Right kidney (tissue), 1 donor: ENCODE measurements at regions not wholly inside any gene's neighbourhood (a gene's known extent, or its start where the extent isn't known, plus 50 kb on each side); places are given as distances from the start of the nearest gene placed in this dataset.

Source experiments
- DNase-seq: peaks from one replicate; pipeline ENCODE4 v3.0.0-alpha.2; 2016

DNA sequence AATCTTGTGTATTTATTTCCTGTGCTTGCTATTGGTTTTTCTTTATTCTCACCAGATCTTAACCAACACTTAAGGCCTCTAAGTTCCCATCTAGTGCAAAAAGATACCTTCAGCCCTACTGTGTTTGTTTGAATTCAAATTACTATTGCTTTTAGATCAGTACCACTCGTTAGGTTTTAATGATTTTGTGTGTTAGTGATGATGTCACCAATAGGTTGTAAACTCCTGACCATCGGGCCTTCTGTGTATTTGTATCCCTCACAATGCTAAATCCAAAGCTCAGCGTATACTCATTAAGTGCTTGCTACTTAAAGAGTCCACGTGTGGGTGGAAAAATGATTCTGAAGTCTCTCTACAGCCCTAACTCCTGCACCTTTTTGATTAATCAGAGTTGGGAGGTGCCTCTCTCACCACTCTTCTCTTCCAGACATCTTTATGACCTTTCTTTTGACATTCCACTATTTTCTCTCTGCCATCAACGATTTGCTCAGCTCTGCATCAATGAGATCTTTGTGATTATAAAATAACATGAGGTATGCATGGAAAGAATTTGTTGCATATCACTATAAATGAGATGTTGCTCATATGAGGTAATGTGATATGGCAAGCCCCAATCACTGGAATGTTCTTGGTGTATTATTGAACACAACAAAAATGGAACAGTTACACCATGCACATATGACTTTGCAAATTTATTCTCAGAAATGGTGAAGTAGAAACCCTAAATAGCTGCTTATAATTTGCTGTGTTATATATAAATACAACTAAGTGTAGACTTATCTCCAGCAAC, 55.1 kb upstream of the LAMA2 start:
- no peak for DNase-seq

DNA sequence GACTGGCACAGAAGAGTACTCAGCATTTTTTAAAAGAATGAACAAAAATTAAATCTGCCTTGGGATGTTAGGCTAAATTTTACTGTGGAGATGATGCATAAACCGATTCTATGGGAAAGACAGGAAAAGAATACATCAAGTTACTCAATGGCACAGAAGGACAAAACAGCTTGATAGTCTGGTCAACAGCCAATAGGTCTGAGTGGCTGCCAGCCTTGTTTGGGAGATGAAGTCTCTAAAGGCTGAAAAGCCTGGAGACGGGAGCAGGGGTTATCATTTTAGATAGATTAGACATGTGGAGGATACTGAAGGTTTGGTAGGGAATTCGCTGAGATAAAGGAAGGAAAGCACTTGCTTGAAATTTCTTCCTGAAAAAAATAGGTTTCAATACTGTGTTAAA, 56.3 kb upstream of the LAMA2 start:
- DNase-seq = no peak

DNA sequence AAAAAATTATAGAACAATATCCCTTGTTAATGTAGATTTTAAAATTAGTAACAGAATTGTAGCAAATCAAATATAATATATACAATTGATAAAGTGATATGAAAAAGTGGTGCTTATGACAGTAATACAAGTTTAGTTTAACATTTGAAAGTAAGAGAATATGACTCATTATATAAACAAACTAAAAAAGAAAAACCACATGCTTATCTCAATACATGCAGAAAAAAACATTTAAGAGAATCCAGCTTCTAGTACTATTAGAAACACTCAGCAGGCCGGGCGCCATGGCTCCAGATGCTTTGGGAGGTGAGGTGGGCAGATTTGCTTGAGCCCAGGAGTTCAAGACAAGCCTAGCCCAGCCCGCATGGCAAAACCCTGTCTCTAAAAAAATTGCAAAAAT, 60.7 kb upstream of the LAMA2 start:
- DNase-seq = no peak

DNA sequence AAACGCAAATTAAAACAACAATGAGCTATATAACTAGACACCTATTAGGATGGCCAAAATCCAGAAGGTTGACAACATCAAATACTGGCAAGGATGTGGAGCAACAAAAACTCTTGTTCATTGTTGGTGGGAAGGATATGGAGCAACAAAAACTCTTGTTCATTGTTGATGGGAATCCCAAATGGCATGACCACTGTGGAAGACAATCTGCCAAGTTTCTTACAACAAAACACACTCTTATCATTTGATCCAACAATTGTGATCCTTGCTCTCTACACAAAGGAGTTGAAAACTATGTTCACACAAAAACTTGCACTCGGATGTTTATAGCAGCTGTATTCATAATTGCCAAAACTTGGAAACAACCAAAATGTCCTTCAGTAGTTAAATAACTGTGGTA, 61.8 kb upstream of the LAMA2 start:
- no peak for DNase-seq

DNA sequence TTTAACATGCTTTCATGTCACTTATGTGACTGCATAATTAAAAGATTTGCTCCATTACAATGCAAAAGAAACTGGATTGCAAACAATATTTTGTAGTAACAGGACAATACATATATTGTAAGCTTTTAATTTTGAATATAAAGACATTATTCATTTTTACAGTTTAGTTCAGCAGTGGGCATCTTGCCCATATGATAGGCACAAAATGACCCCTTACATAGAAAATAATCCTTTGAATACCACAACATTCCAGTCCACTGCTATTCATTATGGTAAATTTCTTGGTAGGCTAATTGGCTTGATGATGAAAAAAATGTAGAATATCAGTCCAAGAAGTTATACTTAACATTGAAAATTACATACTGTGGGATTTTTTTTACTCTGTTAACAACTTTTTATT, 74.1 kb upstream of the LAMA2 start:
- DNase-seq = no peak

DNA sequence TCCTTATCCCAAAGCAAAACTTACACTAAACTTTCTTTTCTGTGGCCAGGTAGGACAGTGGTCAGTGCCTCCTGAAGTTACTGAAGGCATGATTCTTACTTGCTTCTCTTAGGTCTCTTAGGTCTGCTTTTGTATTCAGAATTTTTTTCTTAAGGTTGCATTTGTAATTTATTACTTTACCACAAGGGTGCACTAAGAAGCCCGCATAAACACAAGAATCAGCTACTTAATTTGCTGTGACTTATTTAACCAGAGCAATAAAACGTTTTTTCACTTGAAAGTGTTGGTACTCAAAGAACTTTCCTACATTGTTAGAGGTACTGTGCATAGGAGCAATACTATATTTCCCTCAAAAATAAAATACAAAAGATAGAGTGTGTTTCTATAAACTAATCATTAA, 75.4 kb upstream of the LAMA2 start:
- no peak for DNase-seq

DNA sequence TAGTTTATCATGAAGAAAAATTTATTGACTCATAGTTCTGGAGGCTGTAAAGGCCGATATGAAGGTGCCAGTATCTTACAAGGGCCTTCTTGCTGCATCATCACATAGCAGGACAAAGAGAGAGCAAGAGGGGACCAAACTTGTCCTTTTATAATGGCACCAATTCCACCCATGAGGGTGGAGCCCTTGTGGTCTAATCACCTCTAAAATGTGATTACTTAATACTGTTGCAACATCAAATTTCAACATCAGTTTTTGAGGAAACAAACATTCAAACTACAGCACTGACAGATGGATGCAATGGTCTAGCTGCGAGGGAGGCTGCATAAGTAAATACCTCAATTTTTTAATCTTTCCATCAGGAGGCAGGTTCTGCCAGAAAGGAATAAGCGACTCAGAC, 76.7 kb upstream of the LAMA2 start:
- no peak for DNase-seq

DNA sequence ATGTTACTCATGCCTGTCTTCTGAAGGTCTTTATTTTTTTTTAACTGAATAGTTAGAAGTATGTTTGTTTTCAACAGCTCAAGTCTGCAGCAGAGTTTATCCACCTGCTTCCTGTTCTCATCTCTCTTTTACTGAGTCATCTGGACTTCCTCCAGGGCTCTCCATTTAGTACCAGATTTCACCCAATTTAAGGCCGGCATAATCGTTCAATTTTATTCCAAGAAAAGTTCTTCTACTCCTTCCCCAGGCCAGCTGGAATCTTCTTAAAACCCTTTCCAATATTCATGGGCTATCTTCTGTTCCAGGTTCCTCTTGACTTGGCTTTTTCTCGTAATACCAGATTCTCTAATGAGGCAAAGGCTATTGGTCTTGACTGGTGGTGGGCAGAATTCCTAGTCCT, 79.0 kb upstream of the LAMA2 start:
- DNase-seq = no peak

DNA sequence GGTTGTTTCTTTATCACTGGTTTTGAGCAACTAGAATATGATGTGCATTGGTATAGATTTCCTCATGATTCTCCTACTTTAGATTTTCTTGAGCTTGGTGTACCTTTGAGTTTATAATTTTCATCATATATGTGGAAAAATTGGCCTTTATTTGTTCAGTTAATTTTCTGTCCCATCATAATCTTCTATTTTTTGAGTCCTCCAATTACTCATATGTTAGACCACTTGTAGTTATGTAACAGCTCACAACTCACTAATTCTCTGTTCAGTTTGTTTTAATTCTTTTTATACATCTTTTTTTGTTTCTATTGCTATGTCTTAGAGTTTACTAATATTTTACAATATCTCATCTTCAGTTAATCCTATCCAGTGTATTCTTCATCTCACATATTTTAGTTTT, 81.3 kb upstream of the LAMA2 start:
- no peak for DNase-seq

DNA sequence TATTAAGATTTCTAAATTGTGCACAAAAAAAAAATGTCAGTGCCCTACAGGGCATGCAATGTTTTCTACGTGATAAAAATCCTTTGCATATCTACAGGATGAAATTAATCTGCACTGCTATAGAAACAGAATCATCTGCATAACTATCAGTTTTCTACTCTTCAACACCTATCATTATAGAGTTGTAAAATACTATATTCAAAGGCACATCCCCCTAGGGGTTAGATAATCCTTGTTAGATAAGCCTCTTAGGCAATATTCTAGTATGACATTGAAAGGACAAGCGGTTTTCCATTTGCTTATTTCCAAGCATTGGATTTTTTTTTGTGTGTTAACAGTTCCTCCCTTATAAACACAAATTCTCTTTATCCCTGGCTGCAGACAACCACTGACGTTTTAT, 98.7 kb upstream of the LAMA2 start:
- no peak for DNase-seq

DNA sequence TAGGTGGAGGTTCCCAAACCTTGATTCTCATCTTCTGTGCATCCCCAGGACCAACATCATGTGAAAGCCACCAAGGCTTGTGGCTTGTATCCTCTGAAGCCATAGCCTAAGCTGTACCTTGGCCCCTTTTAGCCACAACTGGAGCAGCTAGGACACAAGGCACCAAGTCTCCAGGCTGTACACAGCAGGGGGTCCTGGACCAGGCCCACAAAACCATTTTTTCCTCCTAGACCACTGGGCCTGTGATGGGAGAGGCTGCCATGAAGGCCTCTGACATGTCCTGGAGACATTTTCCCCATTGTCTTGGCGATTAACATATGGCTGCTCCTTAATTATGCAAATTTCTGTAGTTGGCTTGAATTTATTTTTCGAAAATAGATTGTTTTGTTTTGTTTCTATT, 114.8 kb upstream of the LAMA2 start:
- no peak for DNase-seq

DNA sequence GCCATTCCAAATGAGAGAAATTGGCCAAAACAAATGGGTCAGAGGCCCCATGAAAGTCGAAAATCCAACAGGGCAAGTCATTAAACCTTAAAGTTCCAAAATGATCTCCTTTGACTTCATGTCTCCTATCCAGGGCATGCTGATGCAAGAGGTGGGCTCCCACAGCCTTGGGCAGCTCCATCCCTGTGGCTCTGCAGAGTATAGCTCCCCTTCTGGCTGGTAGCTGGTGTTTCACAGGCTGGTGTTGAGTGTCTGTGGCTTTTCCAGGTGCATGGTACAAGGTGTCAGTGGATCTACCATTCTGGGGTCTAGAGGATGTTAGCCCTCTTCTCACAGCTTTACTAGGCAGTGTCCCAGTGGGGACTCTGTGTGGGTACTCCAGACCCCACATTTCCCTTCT, 115.2 kb upstream of the LAMA2 start:
- no peak for DNase-seq

DNA sequence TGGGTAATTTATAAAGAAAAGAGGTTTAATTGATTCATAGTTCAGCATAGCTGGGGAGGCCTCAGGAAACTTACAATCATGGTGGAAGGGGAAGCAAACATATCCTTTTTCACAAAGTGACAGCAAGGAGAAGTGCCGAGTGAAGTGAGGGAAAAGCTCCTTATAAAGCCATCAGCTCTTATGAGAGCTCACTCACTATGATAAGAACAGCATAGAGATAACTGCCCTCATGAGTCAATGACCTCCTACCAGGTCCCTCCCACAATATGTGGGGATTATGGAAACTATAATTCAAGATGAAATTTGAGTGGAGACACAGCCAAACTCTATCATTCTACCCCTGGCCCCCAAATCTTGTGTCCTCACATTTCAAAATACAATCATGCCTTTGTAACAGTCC, 115.8 kb upstream of the LAMA2 start:
- no peak for DNase-seq

DNA sequence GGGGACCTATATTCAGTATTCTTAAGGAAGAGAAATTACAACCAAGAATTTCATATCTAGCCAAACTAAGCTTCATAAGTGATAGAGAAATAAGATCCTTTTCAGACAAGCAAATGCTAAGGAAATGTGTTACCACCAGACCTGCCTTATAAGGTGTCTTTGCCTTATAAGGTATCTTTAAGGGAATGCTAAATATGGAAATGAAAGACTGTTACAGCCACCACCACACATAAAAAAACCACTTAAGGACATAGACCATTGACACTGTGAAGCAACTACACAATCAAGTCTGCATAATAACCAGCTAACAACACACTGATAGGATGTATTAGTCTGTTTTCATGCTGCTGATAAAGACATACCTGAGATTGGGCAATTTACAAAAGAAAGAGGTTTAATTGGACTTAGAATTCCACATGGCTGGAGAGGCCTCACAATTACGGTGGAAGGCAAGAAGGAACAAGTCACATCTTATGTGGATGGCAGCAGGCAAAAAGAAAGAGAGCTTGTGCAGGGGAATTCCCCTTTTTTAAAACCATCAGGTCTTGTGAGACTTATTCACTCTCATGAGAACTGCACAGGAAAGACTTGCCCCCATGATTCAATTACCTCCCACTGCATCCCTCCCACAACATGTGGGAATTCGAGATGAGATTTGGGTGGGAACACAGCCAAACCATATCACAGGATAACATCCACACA, 119.2 kb upstream of the LAMA2 start:
- no peak for DNase-seq

DNA sequence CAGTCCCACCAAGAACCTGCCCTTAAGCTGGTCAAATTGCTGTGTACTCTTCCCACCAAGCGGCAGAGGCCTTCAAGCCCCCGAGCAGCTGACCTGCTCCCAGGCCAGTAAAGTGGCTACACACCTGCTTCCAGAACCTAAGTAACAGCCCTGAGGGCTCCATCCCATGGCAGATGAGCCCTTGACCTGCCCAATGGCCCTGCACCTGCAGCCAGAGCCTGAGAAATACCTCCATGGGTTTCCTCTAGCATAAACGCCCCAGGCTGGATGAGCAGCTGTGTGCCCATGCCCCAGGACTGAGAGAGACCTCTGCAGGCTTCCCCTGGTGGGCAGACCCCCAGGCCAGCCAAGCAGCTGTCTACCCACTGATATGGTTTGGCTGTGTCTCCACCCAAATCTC, 123.0 kb upstream of the LAMA2 start:
- DNase-seq = no peak

DNA sequence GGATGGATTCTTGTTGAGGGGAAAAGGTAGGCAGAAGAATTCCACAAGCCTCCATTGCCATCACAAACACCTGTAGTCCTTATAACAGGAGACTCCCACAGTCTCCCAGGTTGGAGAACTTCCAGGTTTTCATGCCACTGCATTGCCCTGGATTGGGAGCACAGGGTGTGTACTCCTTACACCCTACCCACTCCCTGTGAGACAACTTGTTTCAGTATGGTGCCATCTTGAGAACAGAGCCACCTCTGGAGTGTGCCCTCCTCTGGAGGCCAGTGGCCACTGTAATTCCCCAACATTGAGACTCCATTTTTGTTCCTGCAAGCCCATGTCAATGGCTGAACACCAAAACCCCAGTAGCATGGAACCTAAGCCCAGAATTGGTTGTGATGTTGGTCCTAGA, 123.5 kb upstream of the LAMA2 start:
- no peak for DNase-seq

DNA sequence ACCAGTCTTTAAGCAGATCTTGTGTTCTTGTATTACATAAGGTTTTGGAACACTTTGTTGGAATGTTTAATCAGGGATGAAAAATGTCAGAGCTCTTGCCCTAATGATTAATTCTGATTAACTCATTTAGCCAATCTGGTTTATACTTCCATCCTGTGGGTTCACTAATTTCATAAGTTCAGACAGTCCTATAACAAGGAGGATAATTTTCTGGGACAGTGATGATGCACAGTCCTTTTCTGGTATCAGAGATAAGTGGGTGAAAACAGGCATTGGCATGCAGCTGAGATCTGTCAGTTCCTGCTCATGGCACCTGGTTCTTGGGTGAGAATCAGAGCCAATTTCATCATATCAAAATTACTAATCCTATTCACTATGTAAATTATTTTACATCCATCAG, 125.0 kb upstream of the LAMA2 start:
- DNase-seq = no peak

DNA sequence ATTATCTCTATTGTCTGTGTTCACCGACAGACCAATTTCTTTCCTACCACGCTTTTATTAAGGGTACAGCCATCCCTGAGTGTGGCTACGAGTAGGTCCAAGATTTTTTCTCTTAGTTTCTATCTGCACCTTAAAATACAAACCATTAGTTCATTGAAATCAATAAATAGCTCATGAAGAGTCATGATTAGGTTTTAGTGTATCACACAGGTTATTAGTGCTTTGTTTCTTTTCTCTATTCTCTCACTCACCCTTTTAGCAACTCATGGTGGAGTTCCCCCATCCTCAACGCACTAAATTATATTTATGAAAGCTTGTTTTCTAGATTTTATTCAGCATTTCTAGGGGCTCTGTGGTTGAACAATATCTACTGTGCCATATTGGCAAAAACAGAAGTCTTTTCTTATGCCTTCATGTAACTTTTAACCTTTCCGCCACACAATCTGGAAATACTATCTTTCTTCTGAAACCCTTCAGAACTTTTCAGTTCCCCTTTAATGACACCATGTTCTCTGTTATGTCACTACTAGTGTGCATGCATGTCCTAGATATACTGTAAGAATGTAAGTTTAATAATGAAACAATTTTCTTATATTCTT, 128.2 kb upstream of the LAMA2 start:
- no peak for DNase-seq

DNA sequence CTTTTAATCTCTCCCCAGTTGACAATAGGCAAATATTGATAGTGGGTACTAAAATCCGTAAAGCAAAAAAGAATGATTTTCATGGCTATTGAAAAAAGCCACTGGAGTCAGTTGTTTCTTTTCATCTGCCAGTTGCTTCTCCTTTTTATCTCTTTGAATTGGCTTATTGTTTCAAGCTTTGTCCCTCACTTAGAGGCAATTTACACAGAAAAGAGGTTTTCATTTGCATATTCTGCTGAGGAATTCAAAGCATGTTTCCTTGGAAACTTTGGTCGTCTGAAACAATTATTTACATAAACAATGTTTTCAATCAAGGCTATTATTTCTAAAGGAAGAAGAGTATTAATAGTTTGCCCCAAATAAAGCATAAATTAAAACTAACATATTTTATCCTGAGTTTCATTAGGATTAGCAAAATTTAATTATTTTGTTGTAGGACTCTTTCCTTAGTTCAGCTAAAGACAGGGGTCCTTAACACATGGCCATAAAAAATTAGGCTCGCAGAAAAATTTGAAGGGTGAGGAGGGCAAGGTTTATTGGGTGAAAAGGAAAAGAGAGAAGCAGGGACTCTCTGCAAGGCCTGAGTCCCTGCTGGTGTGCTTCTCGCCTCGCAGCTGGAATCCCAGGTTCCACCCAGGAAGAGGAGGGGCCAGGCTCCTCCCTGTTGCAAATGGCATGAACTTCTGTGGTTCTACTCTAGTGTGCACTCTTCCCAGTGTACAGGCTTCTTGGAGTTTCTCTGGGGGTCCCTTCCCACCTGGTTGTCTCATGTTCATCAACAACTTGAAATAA, 138.8 kb upstream of the LAMA2 start:
- DNase-seq = no peak

DNA sequence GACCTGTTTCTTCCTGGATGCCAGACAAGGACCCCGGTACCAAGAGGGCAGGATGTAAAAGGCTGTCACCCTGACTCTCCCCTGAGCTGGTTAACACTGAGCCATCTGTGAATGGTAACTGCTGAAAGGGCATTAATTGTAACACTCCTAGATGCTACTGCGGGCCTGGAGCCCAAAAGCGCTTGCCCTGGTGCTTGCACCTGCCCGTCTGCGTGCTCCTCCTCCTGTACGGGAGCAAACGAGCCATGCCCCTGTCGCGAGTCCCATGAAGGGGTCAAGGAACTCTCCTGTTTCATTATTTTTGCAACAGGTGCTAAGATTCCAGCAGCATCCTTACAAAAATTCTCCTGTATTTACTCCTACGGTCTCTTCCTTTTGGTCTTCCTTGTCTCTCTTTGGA, 140.0 kb upstream of the LAMA2 start:
- DNase-seq = no peak

DNA sequence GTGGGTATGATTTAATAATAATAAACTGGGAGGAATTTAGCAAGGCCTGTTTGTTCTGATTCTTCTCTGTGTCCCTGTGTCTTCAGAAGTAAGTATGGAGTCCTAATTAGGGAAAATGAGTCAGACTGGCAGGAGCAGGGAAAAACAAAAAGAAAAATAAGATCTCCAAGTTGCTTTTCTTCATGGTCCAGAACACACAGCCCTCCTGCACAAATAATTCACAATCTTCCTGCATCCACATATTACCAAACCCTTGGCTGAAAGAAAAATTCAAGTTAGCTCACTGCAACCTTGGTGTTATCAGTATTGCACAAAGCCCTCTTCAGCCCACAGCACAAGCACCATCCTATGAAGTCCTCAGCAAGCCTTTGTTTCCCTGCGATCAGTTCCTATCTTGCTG, 142.0 kb upstream of the LAMA2 start:
- no peak for DNase-seq

DNA sequence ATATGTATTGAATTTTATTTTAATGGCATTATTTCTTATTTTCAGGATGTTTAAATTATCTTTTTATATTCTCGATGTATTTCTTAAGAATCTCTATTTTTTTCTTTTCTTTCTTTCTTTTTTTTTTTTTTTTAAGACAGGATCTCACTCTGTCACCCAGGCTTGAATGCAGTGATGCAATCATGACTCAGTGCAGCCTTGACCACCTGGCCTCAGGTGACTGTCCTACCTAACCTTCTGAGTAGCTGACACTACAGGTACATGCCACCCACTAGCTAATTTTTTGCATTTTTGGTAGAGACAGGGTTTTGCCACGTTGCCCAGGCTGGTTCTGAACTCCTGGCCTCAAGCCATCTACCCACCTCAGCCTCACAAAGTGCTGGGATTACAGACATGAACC, 143.8 kb upstream of the LAMA2 start:
- DNase-seq = no peak

DNA sequence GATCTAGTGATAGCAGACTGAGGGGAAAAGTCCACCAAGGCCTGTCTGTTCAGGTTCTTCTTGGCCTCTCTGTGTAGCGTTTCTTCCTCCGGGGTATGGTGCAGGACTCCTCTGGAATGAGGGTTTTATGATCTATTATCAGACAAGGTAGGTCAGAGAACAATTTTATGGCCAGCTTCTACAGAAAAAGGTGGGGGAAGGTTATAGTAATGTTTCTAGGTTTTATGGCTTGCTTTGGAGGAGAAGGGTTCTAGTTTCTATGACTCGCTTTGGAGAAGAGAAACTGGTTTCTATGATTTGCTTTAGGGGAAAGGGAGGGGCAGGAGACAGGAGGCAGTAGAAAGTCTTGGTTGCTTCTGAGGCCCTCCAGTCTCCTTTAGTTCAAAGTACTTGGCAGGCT, 144.8 kb upstream of the LAMA2 start:
- DNase-seq = no peak
